Renal cortex interstitium (tissue), 11 donors: ENCODE measurements at regions not wholly inside any gene's neighbourhood (a gene's known extent, or its start where the extent isn't known, plus 50 kb on each side); places are given as distances from the start of the nearest gene placed in this dataset.
"Not testable (repeated sequence)": the region's sequence is repeated elsewhere in the genome, so short reads cannot be mapped to it uniquely, and the experiment has no call there.

Experiments
- DNase-seq, 11 donors: peaks; one replicate each; pipeline ENCODE4 v3.0.0-alpha.2; 2013; ENCODE audit warnings: low read depth in 9 of 11, low spot score in 4 of 11; ENCODE audit errors: extremely low read depth in 1 of 11

- not testable (repeated sequence) for DNase-seq
These were observed 123.2 kb downstream of the UNC93B1 start for GRCh38 chr11:67880594-67881196.

- not testable (repeated sequence) for DNase-seq
These were observed 125.2 kb downstream of the UNC93B1 start for GRCh38 chr11:67878666-67879065.

- DNase-seq = not testable (repeated sequence)
These were observed 126.6 kb downstream of the UNC93B1 start for GRCh38 chr11:67877316-67877715.

GRCh38 chr11:67873223-67873622 lies 130.7 kb downstream of the UNC93B1 start:
- not testable (repeated sequence) for DNase-seq

GRCh38 chr11:67871168-67871567 lies 132.7 kb downstream of the UNC93B1 start:
- DNase-seq = not testable (repeated sequence)

GRCh38 chr11:67862896-67863295 lies 141.0 kb downstream of the UNC93B1 start:
- DNase-seq = not testable (repeated sequence)

GRCh38 chr11:67859513-67860161 lies 144.3 kb downstream of the UNC93B1 start:
- DNase-seq = not testable (repeated sequence)

GRCh38 chr11:67850747-67851146 lies 153.2 kb downstream of the UNC93B1 start:
- DNase-seq = not testable (repeated sequence)

GRCh38 chr11:67849766-67850165 lies 154.1 kb downstream of the UNC93B1 start:
- not testable (repeated sequence) for DNase-seq

- DNase-seq = not testable (repeated sequence)
These were observed 155.7 kb downstream of the UNC93B1 start for GRCh38 chr11:67847896-67848875.

GRCh38 chr11:67846303-67846702 lies 157.6 kb downstream of the UNC93B1 start:
- not testable (repeated sequence) for DNase-seq

- DNase-seq = not testable (repeated sequence)
These were observed 158.6 kb downstream of the UNC93B1 start for GRCh38 chr11:67845296-67845695.

GRCh38 chr11:67840599-67840998 lies 163.3 kb downstream of the UNC93B1 start:
- not testable (repeated sequence) for DNase-seq

GRCh38 chr11:67830152-67830551 lies 155.7 kb upstream of the ALDH3B2 start:
- DNase-seq = not testable (repeated sequence)

- DNase-seq = not testable (repeated sequence)
These were observed 152.5 kb upstream of the ALDH3B2 start for GRCh38 chr11:67826951-67827296.

- not testable (repeated sequence) for DNase-seq
These were observed 151.9 kb upstream of the ALDH3B2 start for GRCh38 chr11:67826028-67826950.

GRCh38 chr11:67824861-67825260 lies 150.4 kb upstream of the ALDH3B2 start:
- not testable (repeated sequence) for DNase-seq

- DNase-seq = no peak
These were observed 145.7 kb upstream of the ALDH3B2 start for GRCh38 chr11:67820081-67820480.

- not testable (repeated sequence) for DNase-seq
These were observed 143.1 kb upstream of the ALDH3B2 start for GRCh38 chr11:67817558-67817957.
